Muscle of back (tissue), 3 donors: ENCODE measurements at regions not wholly inside any gene's neighbourhood (a gene's known extent, or its start where the extent isn't known, plus 50 kb on each side); places are given as distances from the start of the nearest gene placed in this dataset.
"Not testable (repeated sequence)": the region's sequence is repeated elsewhere in the genome, so short reads cannot be mapped to it uniquely, and the experiment has no call there.

ENCODE experiments used
- DNase-seq, 3 donors: peaks; one replicate each; pipeline versions ENCODE4 v3.0.0 to v3.0.0-alpha.2; 2013

GRCh38 chr22:35475545-35475944 lies 65.1 kb upstream of the RASD2 start:
- no peak for DNase-seq

- DNase-seq = no peak
These were observed 64.3 kb upstream of the RASD2 start for GRCh38 chr22:35476341-35476740.

GRCh38 chr22:35477911-35478582 lies 62.6 kb upstream of the RASD2 start:
- peak; percentile 61 to 89 (median 84) for DNase-seq

DNA sequence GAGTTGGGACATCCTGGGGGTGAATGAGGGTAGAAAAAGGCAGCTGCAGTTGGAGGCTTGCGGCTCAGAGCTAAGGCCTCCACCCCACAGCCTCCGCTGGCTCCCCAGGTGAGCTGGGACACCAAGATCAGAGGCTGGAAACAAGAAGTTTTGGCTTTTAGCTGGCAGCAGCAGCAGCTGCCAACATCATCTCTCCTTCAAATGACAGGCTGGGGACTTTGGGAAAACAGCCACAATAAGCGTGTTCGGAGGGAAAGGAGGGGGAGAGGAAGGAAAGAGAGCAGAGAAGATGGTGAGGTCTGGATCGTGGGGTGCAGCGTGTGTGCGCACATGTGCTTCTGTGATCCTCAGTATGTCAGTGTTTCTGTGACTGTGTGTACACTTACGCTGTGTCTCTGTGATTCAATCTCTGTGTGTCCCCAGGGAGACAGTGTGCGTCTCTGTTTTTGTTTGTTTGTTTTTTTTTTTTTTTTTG lies 62.0 kb upstream of the RASD2 start:
- DNase-seq = peak in 1 of 3 donors; percentile 58

DNA sequence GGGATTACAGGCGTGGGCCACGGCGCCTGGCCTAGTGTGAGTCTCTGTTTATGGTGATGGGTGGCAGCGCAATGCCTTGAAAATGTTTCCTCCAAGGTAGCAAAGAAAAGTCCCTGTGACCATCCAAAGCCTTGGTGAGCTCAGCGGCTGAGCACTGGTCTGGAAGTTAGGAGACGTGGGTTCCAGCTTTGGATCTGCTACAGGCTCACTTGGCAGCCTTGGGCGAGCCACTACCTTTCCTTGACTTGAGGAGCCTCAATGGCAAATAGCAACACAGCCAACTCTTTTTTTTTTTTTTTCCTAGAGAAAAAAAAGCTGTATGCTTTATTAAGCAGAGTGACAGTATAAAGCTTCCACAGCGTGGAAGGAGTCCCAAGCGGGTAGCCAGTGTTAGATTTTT lies 61.3 kb upstream of the RASD2 start:
- no peak for DNase-seq

DNA sequence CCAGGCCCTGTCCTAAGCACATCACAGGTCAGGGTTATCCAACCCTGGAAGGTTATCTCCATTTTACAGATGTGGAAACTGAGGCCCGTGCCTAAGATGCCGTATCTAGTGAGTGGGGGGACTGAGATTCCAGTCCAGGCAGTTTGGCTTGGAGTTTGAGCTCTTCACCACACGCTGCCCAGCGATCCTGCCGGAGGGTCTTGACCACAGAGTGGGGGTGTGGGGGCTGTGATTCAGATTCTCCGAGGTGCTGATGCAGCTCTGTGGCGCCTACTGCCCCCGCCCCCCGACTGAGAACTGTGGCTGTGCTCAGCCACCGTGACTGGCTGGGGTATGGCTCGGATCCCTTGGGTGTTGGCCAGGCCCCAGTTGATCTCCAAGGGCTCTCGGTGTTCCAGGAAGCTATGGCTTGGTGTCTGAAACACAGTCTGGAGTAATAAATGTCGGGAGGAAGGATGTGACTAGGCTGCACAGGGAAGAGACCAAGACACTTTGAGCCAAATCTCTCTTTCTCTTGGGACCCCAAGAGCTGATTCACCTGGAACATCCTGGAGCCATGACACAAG lies 60.6 kb upstream of the RASD2 start:
- DNase-seq = peak in 1 of 3 donors; percentile 33

DNA sequence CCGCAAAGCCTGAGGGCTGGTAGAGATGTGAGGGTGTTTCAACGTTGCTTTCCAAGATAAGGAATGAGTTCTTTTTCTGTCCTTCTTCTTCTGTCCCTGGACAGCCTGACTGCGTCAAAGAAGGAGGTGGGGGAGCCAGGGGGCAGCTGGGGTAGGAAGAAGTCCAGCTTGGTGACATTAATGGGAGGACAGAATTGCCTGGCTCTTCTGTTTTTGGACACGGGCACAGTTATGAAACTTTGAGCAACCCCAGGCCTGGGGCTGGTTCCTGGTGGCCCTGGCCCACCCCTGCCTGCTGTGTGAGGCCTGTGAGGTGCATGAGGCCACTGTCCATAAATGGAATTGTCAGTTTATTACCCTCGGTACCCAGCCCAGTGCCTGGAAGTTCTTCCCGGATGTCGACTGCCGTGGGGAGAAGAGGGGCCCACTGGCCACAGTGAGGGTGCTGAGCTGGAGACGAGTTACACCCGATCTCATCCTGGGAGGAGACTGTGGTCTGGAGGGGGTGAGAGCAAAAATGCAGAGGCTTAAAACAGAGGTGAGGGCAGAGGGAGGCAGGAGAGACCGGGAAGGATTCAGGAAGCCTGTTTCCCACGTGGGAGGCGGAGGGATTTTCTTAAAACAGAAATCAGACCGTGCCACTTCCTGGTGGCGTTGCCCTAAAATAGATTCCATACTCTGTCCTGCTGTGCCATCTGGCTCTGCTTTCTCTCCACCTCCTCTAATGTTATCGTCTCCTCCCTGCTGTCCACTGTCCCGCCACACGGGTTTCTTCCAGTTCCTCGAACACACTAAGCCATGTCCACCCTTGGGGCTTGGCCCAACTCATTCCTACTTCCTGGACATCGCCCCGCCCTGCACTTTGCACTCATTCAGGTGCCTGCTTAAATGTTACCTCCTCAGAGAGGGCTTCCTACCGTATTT lies 59.7 kb upstream of the RASD2 start:
- DNase-seq = peak in 1 of 3 donors; percentile 16

- DNase-seq = no peak
These were observed 58.3 kb upstream of the RASD2 start for GRCh38 chr22:35482311-35482710.

- DNase-seq = no peak
These were observed 57.7 kb upstream of the RASD2 start for GRCh38 chr22:35482974-35483373.

- DNase-seq = no peak
These were observed 56.9 kb upstream of the RASD2 start for GRCh38 chr22:35483730-35484129.

GRCh38 chr22:35484651-35485556 lies 55.7 kb upstream of the RASD2 start:
- peak in 1 of 3 donors; percentile 32 for DNase-seq

DNA sequence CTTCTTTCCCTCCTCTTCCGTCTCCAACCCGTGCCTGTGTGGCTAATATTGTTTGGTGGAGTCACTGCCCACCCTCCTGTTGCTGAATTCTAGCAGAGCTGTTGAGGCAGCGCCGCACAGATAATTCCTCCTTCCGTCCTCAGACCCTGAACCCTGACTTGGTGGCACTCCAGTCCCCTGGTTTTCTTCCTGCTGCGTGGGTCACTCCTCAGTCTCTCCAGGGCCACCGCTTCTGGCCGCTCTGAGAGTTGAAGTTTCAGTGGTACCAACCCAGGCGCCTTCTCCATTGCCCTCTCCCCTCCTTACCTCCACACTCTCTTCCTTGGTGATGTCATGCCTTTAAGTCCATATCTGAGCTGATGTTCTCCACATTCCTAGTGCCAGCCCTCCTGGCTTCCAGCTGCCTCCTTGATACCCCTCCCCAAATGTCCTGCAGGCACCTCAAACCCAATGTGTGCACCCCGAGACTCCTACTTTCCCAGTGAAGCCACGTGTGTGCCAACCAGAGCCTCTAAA lies 54.5 kb upstream of the RASD2 start:
- DNase-seq = no peak

GRCh38 chr22:35487623-35488022 lies 53.0 kb upstream of the RASD2 start:
- DNase-seq = not testable (repeated sequence)

- no peak for DNase-seq
These were observed 52.1 kb upstream of the RASD2 start for GRCh38 chr22:35488513-35488912.

GRCh38 chr22:35489239-35489638 lies 51.4 kb upstream of the RASD2 start:
- no peak for DNase-seq
